Cardiac muscle cell (in vitro differentiated cells and primary cell): ENCODE measurements at regions not wholly inside any gene's neighbourhood (a gene's known extent, or its start where the extent isn't known, plus 50 kb on each side); places are given as distances from the start of the nearest gene placed in this dataset.

Experiments
- DNase-seq, 2 donors: peaks; one replicate each; pipeline versions ENCODE4 v3.0.0 to v3.0.0-alpha.2; 2010 to 2017; ENCODE audit warnings: low read depth in 1 of 2, low spot score in 1 of 2
- H3K27ac ChIP-seq: fragments of 200-600 bp; sonication (generic); 2 replicates; pipeline ENCODE4 v1.5.1; 2016
- H3K27me3 ChIP-seq: fragments of 200-600 bp; sonication (generic); 2 replicates; pipeline ENCODE4 v1.6.0; 2016; ENCODE audit warnings: control low read depth
- H3K36me3 ChIP-seq: fragments of 200-600 bp; sonication (generic); 2 replicates; pipeline ENCODE4 v1.5.1; 2016; ENCODE audit warnings: control low read depth
- H3K4me1 ChIP-seq: fragments of 200-600 bp; sonication (generic); 2 replicates; pipeline ENCODE4 v1.8.1; 2017; ENCODE audit warnings: low read depth, mild to moderate bottlenecking, mixed run types
- H3K4me3 ChIP-seq: fragments of 200-600 bp; sonication (generic); 2 replicates; pipeline ENCODE4 v1.5.1; 2016; ENCODE audit warnings: mild to moderate bottlenecking
- H3K9me3 ChIP-seq: fragments of 200-600 bp; sonication (generic); 2 replicates; pipeline ENCODE4 v1.5.1; 2017; ENCODE audit warnings: low read depth, mild to moderate bottlenecking, control low read depth
- CTCF ChIP-seq: IDR thresholded peaks from 2 replicates; pipeline ENCODE4 v1.5.1; 2012; ENCODE audit warnings: low read depth, mild to moderate bottlenecking, low read length

DNA sequence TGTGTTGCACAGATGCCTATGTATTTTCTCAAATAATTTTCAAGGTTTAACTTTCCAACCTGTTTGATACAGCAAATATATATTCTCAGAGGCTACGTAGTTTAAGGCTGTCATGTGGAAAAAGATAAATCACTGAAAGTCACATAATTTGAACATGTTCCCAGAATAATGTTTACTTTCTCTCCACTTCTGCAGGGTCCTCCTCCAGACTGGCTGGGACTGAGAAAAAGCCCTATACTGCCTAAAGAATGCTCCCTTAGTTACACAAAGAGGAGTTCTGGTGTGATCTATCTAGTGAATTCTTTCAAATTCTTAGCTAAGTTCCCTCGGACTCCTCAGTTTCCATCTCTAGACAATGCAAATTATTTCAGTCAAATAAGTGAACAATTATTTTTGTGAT, 411.0 kb downstream of the C6orf118 start:
- no peaks in the 10 kb centered on the region for H3K9me3 ChIP-seq
- H3K27me3 ChIP-seq, result no peaks in the 10 kb centered on the region
- no peak for TF ChIP-seq CTCF
- no peak overlapping the region for H3K4me3 ChIP-seq
- H3K36me3 ChIP-seq, result no peaks in the 10 kb centered on the region
- H3K27ac ChIP-seq, result no peak overlapping the region
- no peak for DNase-seq
- no peaks in the 10 kb centered on the region for H3K4me1 ChIP-seq

- H3K36me3 ChIP-seq, result no peaks in the 10 kb centered on the region
Measured at GRCh38 chr6:164897523-164898235, 411.7 kb downstream of the C6orf118 start.

GRCh38 chr6:164889980-164890379, 419.4 kb downstream of the C6orf118 start:
- Histone ChIP-seq H3K4me3 (no peak overlapping the region), H3K36me3 (no peaks in the 10 kb centered on the region), H3K27ac (no peak overlapping the region), H3K4me1 (no peaks in the 10 kb centered on the region), H3K9me3 (no peaks in the 10 kb centered on the region), H3K27me3 (no peaks in the 10 kb centered on the region)
- no peak for TF ChIP-seq CTCF
- DNase-seq, result no peak

More at GRCh38 chr6:164897523-164898235, 411.7 kb downstream of the C6orf118 start:
- no peaks in the 10 kb centered on the region for H3K27me3 ChIP-seq
- H3K4me1 ChIP-seq, result no peaks in the 10 kb centered on the region
- H3K4me3 ChIP-seq, result no peak overlapping the region
- TF ChIP-seq CTCF, result no peak
- no peak overlapping the region for H3K27ac ChIP-seq
- no peaks in the 10 kb centered on the region for H3K9me3 ChIP-seq
- DNase-seq, result no peak

GRCh38 chr6:164887660-164888059, 421.7 kb downstream of the C6orf118 start:
- no peak for TF ChIP-seq CTCF
- Histone ChIP-seq H3K4me3 (no peak overlapping the region), H3K27me3 (no peaks in the 10 kb centered on the region), H3K36me3 (no peaks in the 10 kb centered on the region), H3K27ac (no peak overlapping the region), H3K4me1 (no peaks in the 10 kb centered on the region), H3K9me3 (no peaks in the 10 kb centered on the region)
- no peak for DNase-seq

- Histone ChIP-seq H3K4me1 (no peaks in the 10 kb centered on the region), H3K36me3 (no peaks in the 10 kb centered on the region), H3K9me3 (no peaks in the 10 kb centered on the region), H3K4me3 (no peak overlapping the region), H3K27me3 (no peaks in the 10 kb centered on the region), H3K27ac (no peak overlapping the region)
- DNase-seq, result no peak
- no peak for TF ChIP-seq CTCF
Measured at GRCh38 chr6:164882236-164882635, 427.2 kb downstream of the C6orf118 start.

- Histone ChIP-seq H3K4me3 (no peak overlapping the region), H3K9me3 (no peaks in the 10 kb centered on the region), H3K36me3 (no peaks in the 10 kb centered on the region), H3K4me1 (no peaks in the 10 kb centered on the region), H3K27ac (no peak overlapping the region), H3K27me3 (no peaks in the 10 kb centered on the region)
- no peak for DNase-seq
- no peak for TF ChIP-seq CTCF
Measured at GRCh38 chr6:164871783-164872182, 437.6 kb downstream of the C6orf118 start.
